K562 (cell line): ENCODE measurements at regions not wholly inside any gene's neighbourhood (a gene's known extent, or its start where the extent isn't known, plus 50 kb on each side); places are given as distances from the start of the nearest gene placed in this dataset.

ENCODE experiments used
- AFF4 ChIP-seq: sonication (generic); formaldehyde crosslinking; IDR thresholded peaks from 2 replicates; pipeline ENCODE4 v1.8.0; 2023; ENCODE audit warnings: mild to moderate bottlenecking, missing genetic modification reagents
- ZMIZ1 ChIP-seq, 2 experiments: fragments of 150-350 bp in 1 of 2; IDR thresholded peaks; 2 replicates each; pipeline ENCODE4 v1.6.1; 2012 to 2016; ENCODE audit warnings: low read depth in 2 of 2, low read length in 2 of 2, mild to moderate bottlenecking in 1 of 2, moderate library complexity in 1 of 2

GRCh38 chr3:44058022-44058867, 183.4 kb upstream of the TOPAZ1 start (continued):
- TF ChIP-seq AFF4 (CRISPR knock-in tag) (no peak), ZMIZ1 (IDR thresholded peaks at IDR 0.05; ENCODE audit: low read depth in 2 of 2, low read length in 2 of 2) (no peak)
